HepG2 (cell line): ENCODE measurements at regions not wholly inside any gene's neighbourhood (a gene's known extent, or its start where the extent isn't known, plus 50 kb on each side); places are given as distances from the start of the nearest gene placed in this dataset.

ENCODE experiments used
- AGO1 ChIP-seq: fragments of 200-400 bp; formaldehyde crosslinking; IDR thresholded peaks from 2 replicates; pipeline ENCODE4 v1.6.1; 2017; ENCODE audit warnings: mild to moderate bottlenecking, low read depth, low read length, moderate library complexity; ENCODE audit not compliant: poor library complexity, severe bottlenecking
- HNRNPLL ChIP-seq: fragments of 200-400 bp; formaldehyde crosslinking; IDR thresholded peaks from 2 replicates; pipeline ENCODE4 v1.6.1; 2017; ENCODE audit warnings: mild to moderate bottlenecking, low read depth, low read length; ENCODE audit not compliant: poor library complexity, severe bottlenecking
- RBM22 ChIP-seq: fragments of 200-400 bp; formaldehyde crosslinking; optimal IDR thresholded peaks from 2 replicates; pipeline ENCODE3; 2017; ENCODE audit warnings: mild to moderate bottlenecking, low read length, moderate library complexity
- STAT5B ChIP-seq: sonication (generic); formaldehyde crosslinking; IDR thresholded peaks from 2 replicates; pipeline ENCODE4 v1.4.0; 2020; ENCODE audit warnings: missing genetic modification reagents
- TCF12 ChIP-seq, 2 experiments: fragments of 450-650 bp in 1 of 2; sonication (generic) in 1 of 2; formaldehyde crosslinking in 1 of 2; IDR thresholded peaks; 2 replicates each; pipeline versions ENCODE4 v1.6.1 to v1.8.0; 2017 to 2022; ENCODE audit warnings: antibody characterized with exemption in 1 of 2, mild to moderate bottlenecking in 1 of 2, missing genetic modification reagents in 1 of 2, moderate library complexity in 1 of 2
- ZBTB21 ChIP-seq: sonication (generic); formaldehyde crosslinking; IDR thresholded peaks from 2 replicates; pipeline ENCODE4 v1.4.0; 2020; ENCODE audit warnings: missing genetic modification reagents
- ZNF431 ChIP-seq: sonication (generic); formaldehyde crosslinking; IDR thresholded peaks from 2 replicates; pipeline ENCODE4 v1.9.0; 2022; ENCODE audit warnings: missing genetic modification reagents, low read depth, mild to moderate bottlenecking, borderline replicate concordance
- ZNF788 ChIP-seq: sonication (generic); formaldehyde crosslinking; IDR thresholded peaks from 2 replicates; pipeline ENCODE4 v1.5.0; 2020; ENCODE audit warnings: mild to moderate bottlenecking, missing genetic modification reagents, borderline replicate concordance
- TF ChIP-seq, protein P1 (sequence below): sonication (generic); formaldehyde crosslinking; IDR thresholded peaks from 2 replicates; pipeline ENCODE4 v1.4.0; 2020; ENCODE audit warnings: missing genetic modification reagents, borderline replicate concordance
- TF ChIP-seq, protein P2 (sequence below): sonication (generic); formaldehyde crosslinking; IDR thresholded peaks from 2 replicates; pipeline ENCODE4 v1.4.0; 2020; ENCODE audit warnings: missing genetic modification reagents
- TF ChIP-seq, protein P3 (sequence below): sonication (generic); formaldehyde crosslinking; IDR thresholded peaks from 2 replicates; pipeline ENCODE4 v1.5.0; 2020; ENCODE audit warnings: mild to moderate bottlenecking, missing genetic modification reagents, borderline replicate concordance

DNA sequence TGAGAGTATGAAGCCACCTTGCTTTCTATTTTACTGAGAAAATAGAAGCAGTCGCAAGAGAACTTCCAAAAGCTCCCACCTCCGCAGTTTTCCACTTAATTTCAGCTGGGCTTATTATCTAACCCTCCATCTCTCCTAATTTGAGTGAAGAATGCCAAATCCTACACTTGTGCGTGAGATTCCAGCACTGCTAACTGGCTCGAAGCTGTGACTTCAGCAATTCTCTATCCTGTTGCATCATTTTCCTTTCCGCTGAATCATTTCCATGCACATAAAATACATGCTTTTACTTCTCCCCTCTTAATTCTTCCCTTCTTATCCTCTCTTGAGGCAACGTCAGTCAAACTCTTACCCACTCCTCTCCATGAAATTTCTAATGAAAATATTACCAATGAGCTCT is 189.5 kb downstream of the GASK1B start (continued):
- TF ChIP-seq, protein P1, sequence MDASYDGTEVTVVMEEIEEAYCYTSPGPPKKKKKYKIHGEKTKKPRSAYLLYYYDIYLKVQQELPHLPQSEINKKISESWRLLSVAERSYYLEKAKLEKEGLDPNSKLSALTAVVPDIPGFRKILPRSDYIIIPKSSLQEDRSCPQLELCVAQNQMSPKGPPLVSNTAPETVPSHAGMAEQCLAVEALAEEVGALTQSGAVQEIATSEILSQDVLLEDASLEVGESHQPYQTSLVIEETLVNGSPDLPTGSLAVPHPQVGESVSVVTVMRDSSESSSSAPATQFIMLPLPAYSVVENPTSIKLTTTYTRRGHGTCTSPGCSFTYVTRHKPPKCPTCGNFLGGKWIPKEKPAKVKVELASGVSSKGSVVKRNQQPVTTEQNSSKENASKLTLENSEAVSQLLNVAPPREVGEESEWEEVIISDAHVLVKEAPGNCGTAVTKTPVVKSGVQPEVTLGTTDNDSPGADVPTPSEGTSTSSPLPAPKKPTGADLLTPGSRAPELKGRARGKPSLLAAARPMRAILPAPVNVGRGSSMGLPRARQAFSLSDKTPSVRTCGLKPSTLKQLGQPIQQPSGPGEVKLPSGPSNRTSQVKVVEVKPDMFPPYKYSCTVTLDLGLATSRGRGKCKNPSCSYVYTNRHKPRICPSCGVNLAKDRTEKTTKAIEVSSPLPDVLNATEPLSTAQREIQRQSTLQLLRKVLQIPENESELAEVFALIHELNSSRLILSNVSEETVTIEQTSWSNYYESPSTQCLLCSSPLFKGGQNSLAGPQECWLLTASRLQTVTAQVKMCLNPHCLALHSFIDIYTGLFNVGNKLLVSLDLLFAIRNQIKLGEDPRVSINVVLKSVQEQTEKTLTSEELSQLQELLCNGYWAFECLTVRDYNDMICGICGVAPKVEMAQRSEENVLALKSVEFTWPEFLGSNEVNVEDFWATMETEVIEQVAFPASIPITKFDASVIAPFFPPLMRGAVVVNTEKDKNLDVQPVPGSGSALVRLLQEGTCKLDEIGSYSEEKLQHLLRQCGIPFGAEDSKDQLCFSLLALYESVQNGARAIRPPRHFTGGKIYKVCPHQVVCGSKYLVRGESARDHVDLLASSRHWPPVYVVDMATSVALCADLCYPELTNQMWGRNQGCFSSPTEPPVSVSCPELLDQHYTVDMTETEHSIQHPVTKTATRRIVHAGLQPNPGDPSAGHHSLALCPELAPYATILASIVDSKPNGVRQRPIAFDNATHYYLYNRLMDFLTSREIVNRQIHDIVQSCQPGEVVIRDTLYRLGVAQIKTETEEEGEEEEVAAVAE (CRISPR knock-in tag) = no peak
- TF ChIP-seq STAT5B (CRISPR knock-in tag) (no peak), ZBTB21 (CRISPR knock-in tag) (no peak), RBM22 (no peak), ZNF788 (CRISPR knock-in tag) (no peak), AGO1 (no peak), HNRNPLL (no peak), ZNF431 (CRISPR knock-in tag) (no peak), TCF12 (IDR thresholded peaks at IDR 0.05) (no peak), TCF12 (CRISPR knock-in tag; IDR thresholded peaks at IDR 0.05) (no peak)
- TF ChIP-seq, protein P2, sequence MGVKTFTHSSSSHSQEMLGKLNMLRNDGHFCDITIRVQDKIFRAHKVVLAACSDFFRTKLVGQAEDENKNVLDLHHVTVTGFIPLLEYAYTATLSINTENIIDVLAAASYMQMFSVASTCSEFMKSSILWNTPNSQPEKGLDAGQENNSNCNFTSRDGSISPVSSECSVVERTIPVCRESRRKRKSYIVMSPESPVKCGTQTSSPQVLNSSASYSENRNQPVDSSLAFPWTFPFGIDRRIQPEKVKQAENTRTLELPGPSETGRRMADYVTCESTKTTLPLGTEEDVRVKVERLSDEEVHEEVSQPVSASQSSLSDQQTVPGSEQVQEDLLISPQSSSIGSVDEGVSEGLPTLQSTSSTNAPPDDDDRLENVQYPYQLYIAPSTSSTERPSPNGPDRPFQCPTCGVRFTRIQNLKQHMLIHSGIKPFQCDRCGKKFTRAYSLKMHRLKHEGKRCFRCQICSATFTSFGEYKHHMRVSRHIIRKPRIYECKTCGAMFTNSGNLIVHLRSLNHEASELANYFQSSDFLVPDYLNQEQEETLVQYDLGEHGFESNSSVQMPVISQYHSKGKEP (CRISPR knock-in tag) = no peak
- TF ChIP-seq, protein P3, sequence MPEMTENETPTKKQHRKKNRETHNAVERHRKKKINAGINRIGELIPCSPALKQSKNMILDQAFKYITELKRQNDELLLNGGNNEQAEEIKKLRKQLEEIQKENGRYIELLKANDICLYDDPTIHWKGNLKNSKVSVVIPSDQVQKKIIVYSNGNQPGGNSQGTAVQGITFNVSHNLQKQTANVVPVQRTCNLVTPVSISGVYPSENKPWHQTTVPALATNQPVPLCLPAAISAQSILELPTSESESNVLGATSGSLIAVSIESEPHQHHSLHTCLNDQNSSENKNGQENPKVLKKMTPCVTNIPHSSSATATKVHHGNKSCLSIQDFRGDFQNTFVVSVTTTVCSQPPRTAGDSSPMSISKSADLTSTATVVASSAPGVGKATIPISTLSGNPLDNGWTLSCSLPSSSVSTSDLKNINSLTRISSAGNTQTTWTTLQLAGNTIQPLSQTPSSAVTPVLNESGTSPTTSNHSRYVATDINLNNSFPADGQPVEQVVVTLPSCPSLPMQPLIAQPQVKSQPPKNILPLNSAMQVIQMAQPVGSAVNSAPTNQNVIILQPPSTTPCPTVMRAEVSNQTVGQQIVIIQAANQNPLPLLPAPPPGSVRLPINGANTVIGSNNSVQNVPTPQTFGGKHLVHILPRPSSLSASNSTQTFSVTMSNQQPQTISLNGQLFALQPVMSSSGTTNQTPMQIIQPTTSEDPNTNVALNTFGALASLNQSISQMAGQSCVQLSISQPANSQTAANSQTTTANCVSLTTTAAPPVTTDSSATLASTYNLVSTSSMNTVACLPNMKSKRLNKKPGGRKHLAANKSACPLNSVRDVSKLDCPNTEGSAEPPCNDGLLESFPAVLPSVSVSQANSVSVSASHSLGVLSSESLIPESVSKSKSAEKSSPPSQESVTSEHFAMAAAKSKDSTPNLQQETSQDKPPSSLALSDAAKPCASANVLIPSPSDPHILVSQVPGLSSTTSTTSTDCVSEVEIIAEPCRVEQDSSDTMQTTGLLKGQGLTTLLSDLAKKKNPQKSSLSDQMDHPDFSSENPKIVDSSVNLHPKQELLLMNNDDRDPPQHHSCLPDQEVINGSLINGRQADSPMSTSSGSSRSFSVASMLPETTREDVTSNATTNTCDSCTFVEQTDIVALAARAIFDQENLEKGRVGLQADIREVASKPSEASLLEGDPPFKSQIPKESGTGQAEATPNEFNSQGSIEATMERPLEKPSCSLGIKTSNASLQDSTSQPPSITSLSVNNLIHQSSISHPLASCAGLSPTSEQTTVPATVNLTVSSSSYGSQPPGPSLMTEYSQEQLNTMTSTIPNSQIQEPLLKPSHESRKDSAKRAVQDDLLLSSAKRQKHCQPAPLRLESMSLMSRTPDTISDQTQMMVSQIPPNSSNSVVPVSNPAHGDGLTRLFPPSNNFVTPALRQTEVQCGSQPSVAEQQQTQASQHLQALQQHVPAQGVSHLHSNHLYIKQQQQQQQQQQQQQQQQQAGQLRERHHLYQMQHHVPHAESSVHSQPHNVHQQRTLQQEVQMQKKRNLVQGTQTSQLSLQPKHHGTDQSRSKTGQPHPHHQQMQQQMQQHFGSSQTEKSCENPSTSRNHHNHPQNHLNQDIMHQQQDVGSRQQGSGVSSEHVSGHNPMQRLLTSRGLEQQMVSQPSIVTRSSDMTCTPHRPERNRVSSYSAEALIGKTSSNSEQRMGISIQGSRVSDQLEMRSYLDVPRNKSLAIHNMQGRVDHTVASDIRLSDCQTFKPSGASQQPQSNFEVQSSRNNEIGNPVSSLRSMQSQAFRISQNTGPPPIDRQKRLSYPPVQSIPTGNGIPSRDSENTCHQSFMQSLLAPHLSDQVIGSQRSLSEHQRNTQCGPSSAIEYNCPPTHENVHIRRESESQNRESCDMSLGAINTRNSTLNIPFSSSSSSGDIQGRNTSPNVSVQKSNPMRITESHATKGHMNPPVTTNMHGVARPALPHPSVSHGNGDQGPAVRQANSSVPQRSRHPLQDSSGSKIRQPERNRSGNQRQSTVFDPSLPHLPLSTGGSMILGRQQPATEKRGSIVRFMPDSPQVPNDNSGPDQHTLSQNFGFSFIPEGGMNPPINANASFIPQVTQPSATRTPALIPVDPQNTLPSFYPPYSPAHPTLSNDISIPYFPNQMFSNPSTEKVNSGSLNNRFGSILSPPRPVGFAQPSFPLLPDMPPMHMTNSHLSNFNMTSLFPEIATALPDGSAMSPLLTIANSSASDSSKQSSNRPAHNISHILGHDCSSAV = no peak
